K562 (cell line): ENCODE measurements at regions not wholly inside any gene's neighbourhood (a gene's known extent, or its start where the extent isn't known, plus 50 kb on each side); places are given as distances from the start of the nearest gene placed in this dataset.

Source experiments
- ATAC-seq: fragments of 200-7000 bp; cut with Tn5 transposase; 3 replicates; pipeline ENCODE4 v1.9.1; 2020; ENCODE audit warnings: moderate library complexity
- BruUV-seq: library from RNA; stranded (reverse); fragments of 400-500 nt; replicated peaks from 2 replicates; lab custom pipeline; 2021; lab: Mats Ljungman, UMichigan
- CTCF ChIA-PET: fragments of 300-600 bp; formaldehyde crosslinking; extraction: SDS; loops from one replicate; lab custom pipeline; 2021; ENCODE audit warnings: low intra/inter-chr PET ratio; lab: Yijun Ruan, JAX
- POLR2A ChIA-PET: fragments of 300-600, 350-650 bp; sonication (Branson Sonifier 250); formaldehyde crosslinking; extraction: SDS; loops from one replicate; lab custom pipeline; 2021; ENCODE audit warnings: antibody characterized with exemption, inconsistent platforms; lab: Yijun Ruan, JAX
- DNase-seq, 4 experiments: peaks; one replicate each; pipeline versions ENCODE4 v3.0.0 to v3.0.0-alpha.2; 2011 to 2018; ENCODE audit warnings: low spot score in 3 of 4, mixed read lengths in 3 of 4; ENCODE audit errors: extremely low read depth in 1 of 4
- FAIRE-seq: peaks from 2 replicates; lab custom pipeline; 2011; peaks lifted over from hg19 to GRCh38; lab: Jason Lieb, UNC
- H2AFZ ChIP-seq: 2 replicates; pipeline ENCODE4 v1.6.0; 2011; ENCODE audit warnings: low read depth, low read length, control low read depth, inconsistent platforms
- H3K27ac ChIP-seq: fragments of 200-600 bp; 3 replicates; pipeline ENCODE4 v1.8.0; 2011; ENCODE audit warnings: low read depth, mild to moderate bottlenecking, control low read depth, inconsistent platforms, low read length, moderate library complexity, mixed read lengths; ENCODE audit errors: extremely low read depth
- H3K27me3 ChIP-seq, 2 experiments: fragments of 300-600 bp in 1 of 2; 2 replicates in 1 of 2; 3 replicates in 1 of 2; pipeline versions ENCODE4 v1.6.0 to v1.8.0; 2011; ENCODE audit warnings: inconsistent platforms in 2 of 2, low read length in 2 of 2, mild to moderate bottlenecking in 1 of 2, mixed read lengths in 1 of 2, moderate library complexity in 1 of 2; ENCODE audit not compliant: control insufficient read depth in 2 of 2, insufficient read depth in 2 of 2
- H3K36me3 ChIP-seq: fragments of 300-600 bp; 3 replicates; pipeline ENCODE4 v1.8.0; 2011; ENCODE audit warnings: mild to moderate bottlenecking, low read length, inconsistent platforms; ENCODE audit not compliant: control insufficient read depth, insufficient read depth
- H3K4me1 ChIP-seq, 2 experiments: fragments of 200-600 bp in 1 of 2; replicated peaks in 1 of 2; 2 replicates in 1 of 2; 3 replicates in 1 of 2; pipeline versions ENCODE4 v1.5.1 to v1.8.0; 2011; ENCODE audit warnings: inconsistent platforms in 2 of 2, low read length in 2 of 2, mild to moderate bottlenecking in 1 of 2, mixed read lengths in 1 of 2, moderate library complexity in 1 of 2; ENCODE audit not compliant: control insufficient read depth in 2 of 2, insufficient read depth in 2 of 2
- H3K4me2 ChIP-seq: 2 replicates; pipeline ENCODE4 v1.6.1; 2011; ENCODE audit warnings: low read length, control low read depth, inconsistent platforms, mixed read lengths; ENCODE audit not compliant: insufficient read depth
- H3K4me3 ChIP-seq: fragments of 200-600 bp; sonication (generic), shearing (Covaris generic); 2 replicates; pipeline ENCODE4 v1.5.1; 2016; ENCODE audit warnings: control low read depth, inconsistent platforms
- H3K79me2 ChIP-seq: fragments of 200-600 bp; 3 replicates; pipeline ENCODE4 v1.8.0; 2011; ENCODE audit warnings: low read length, inconsistent platforms; ENCODE audit not compliant: control insufficient read depth, insufficient read depth
- H3K9ac ChIP-seq, 2 experiments: 2 replicates each; pipeline versions ENCODE4 v1.6.0 to v1.6.1; 2011; ENCODE audit warnings: low read depth in 2 of 2, low read length in 2 of 2, control low read depth in 1 of 2, inconsistent platforms in 1 of 2, mild to moderate bottlenecking in 1 of 2, mixed read lengths in 1 of 2; ENCODE audit not compliant: insufficient read depth in 1 of 2
- H3K9me1 ChIP-seq: one replicate; pipeline ENCODE4 v1.6.0; 2011; ENCODE audit warnings: inconsistent platforms, mild to moderate bottlenecking, low read length, moderate library complexity; ENCODE audit not compliant: control insufficient read depth, insufficient read depth
- H3K9me3 ChIP-seq: replicated peaks from 2 replicates; pipeline ENCODE4 v1.5.1; 2011; ENCODE audit warnings: low read depth, low read length, inconsistent platforms; ENCODE audit not compliant: control insufficient read depth, insufficient read depth
- H4K20me1 ChIP-seq: replicated peaks from 2 replicates; pipeline ENCODE4 v1.6.1; 2011; ENCODE audit warnings: low read length, inconsistent platforms, mixed read lengths; ENCODE audit not compliant: control insufficient read depth, insufficient read depth
- ARID1B ChIP-seq: fragments of 450-650 bp; IDR thresholded peaks from 2 replicates; pipeline ENCODE4 v1.6.1; 2016; ENCODE audit warnings: antibody characterized with exemption, mild to moderate bottlenecking, inconsistent platforms
- BMI1 ChIP-seq: fragments of 150-350 bp; IDR thresholded peaks from 2 replicates; pipeline ENCODE4 v1.6.1; 2014; ENCODE audit warnings: low read length
- CBX1 ChIP-seq: sonication (generic); IDR thresholded peaks from 2 replicates; pipeline ENCODE4 v1.6.1; 2016; ENCODE audit warnings: antibody characterized with exemption, low read depth, mild to moderate bottlenecking
- E4F1 ChIP-seq: fragments of 250-450 bp; sonication (Bioruptor Pico); IDR thresholded peaks from 2 replicates; pipeline ENCODE4 v1.5.0; 2021; ENCODE audit warnings: mild to moderate bottlenecking, borderline replicate concordance
- FOS ChIP-seq: IDR thresholded peaks from 3 replicates; pipeline ENCODE4 v1.6.1; 2011; ENCODE audit not compliant: insufficient read length; ENCODE audit errors: extremely low read depth
- FOXP1 ChIP-seq: sonication (generic); formaldehyde crosslinking; IDR thresholded peaks from 2 replicates; pipeline ENCODE4 v1.8.0; 2022; ENCODE audit warnings: mild to moderate bottlenecking, missing genetic modification reagents
- KHSRP ChIP-seq: fragments of 450-650 bp; IDR thresholded peaks from 2 replicates; pipeline ENCODE4 v1.6.1; 2017
- POLR2H ChIP-seq: IDR thresholded peaks from 2 replicates; pipeline ENCODE4 v1.6.1; 2016; ENCODE audit warnings: missing genetic modification characterization, low read depth, mild to moderate bottlenecking, control low read depth, missing compliant biosample characterization, moderate library complexity
- PRDM10 ChIP-seq: fragments of 450-650 bp; IDR thresholded peaks from 2 replicates; pipeline ENCODE4 v1.6.1; 2018; ENCODE audit not compliant: partially characterized antibody
- RCOR1 ChIP-seq, 2 experiments: IDR thresholded peaks; 2 replicates each; pipeline ENCODE4 v1.6.1; 2012; ENCODE audit warnings: low read depth in 2 of 2, low read length in 2 of 2, borderline replicate concordance in 1 of 2, improper control_type of control experiment in 1 of 2
- SP2 ChIP-seq: IDR thresholded peaks from 2 replicates; pipeline ENCODE4 v1.6.1; 2011; ENCODE audit warnings: mild to moderate bottlenecking, low read depth, low read length, moderate library complexity; ENCODE audit not compliant: poor library complexity, severe bottlenecking; ENCODE audit errors: extremely low read depth
- TEAD4 ChIP-seq, 2 experiments: sonication (generic) in 1 of 2; formaldehyde crosslinking in 1 of 2; IDR thresholded peaks; 2 replicates each; pipeline versions ENCODE4 v1.6.1 to v1.8.0; 2012 to 2022; ENCODE audit warnings: borderline replicate concordance in 1 of 2, inconsistent platforms in 1 of 2, low read length in 1 of 2, mild to moderate bottlenecking in 1 of 2, missing genetic modification reagents in 1 of 2
- ZNF143 ChIP-seq: sonication (generic); formaldehyde crosslinking; IDR thresholded peaks from 2 replicates; pipeline ENCODE4 v1.9.0; 2022; ENCODE audit warnings: mild to moderate bottlenecking, missing genetic modification reagents
- WGBS: fragments of 100-300 bp; shearing (Covaris generic); methylation state at CpG from one replicate; pipeline ENCODE4 v1.1.6; 2016; ENCODE audit warnings: low coverage, mixed read lengths; ENCODE audit not compliant: insufficient coverage; ENCODE audit errors: missing lambda C conversion rate; 5-methylcytosine and 5-hydroxymethylcytosine counted together
- in situ Hi-C: fragments of 300-500 bp; cut with MboI; formaldehyde crosslinking; loops from 4 replicates; pipeline ENCODE4 v1.15.0; 2018; ENCODE audit warnings: inconsistent platforms, mixed read lengths
- intact Hi-C: fragments of 100-400 bp; cut with micrococcal nuclease; formaldehyde crosslinking; loops from 2 replicates; pipeline ENCODE4 v1.14.2; 2022
- TF ChIP-seq, protein P1 (sequence below): fragments of 450-650 bp; conservative IDR thresholded peaks from 2 replicates; pipeline ENCODE4 v1.6.1; 2016; ENCODE audit warnings: missing genetic modification characterization, low read depth, mild to moderate bottlenecking, control low read depth, missing compliant biosample characterization

- no peaks in the 10 kb centered on the region for H3K9me3 ChIP-seq
- FAIRE-seq (no peak), ATAC-seq (no peak), DNase-seq (no peak)
- ChIA-PET POLR2A (no interaction called here), CTCF (no interaction called here)
- no peak overlapping the region for H2AFZ ChIP-seq
- H3K27ac ChIP-seq: no peak overlapping the region
- intact Hi-C loops (no loop called here), in situ Hi-C loops (no loop called here)
- no peak overlapping the region for H3K9ac ChIP-seq
- H3K36me3 ChIP-seq: no peaks in the 10 kb centered on the region
- H3K4me2 ChIP-seq: no peak overlapping the region
- H3K4me3 ChIP-seq: no peak overlapping the region
- no TSS peak for BruUV-seq
- H3K27me3 ChIP-seq: no peaks in the 10 kb centered on the region
- no peaks in the 10 kb centered on the region for H3K79me2 ChIP-seq
- WGBS: 0% methylated on average over 7 of the region's 7 CpGs
- no peaks in the 10 kb centered on the region for H3K4me1 ChIP-seq
- H4K20me1 ChIP-seq: no peaks in the 10 kb centered on the region
- no peaks in the 10 kb centered on the region for H3K9me1 ChIP-seq
- TF ChIP-seq E4F1 (CRISPR knock-in tag) (no peak), KHSRP (no peak), RCOR1 (IDR thresholded peaks at IDR 0.05; ENCODE audit: borderline replicate concordance in 1 of 2, low read depth in 2 of 2, low read length in 2 of 2) (no peak), POLR2H (no peak), BMI1 (no peak), ARID1B (no peak), FOS (no peak), ZNF143 (no peak), PRDM10 (no peak), TEAD4 (IDR thresholded peaks at IDR 0.05; ENCODE audit: low read length) (no peak), TEAD4 (CRISPR knock-in tag; IDR thresholded peaks at IDR 0.05; ENCODE audit: borderline replicate concordance) (no peak), CBX1 (no peak), FOXP1 (CRISPR knock-in tag) (no peak), SP2 (no peak)
- TF ChIP-seq, protein P1, sequence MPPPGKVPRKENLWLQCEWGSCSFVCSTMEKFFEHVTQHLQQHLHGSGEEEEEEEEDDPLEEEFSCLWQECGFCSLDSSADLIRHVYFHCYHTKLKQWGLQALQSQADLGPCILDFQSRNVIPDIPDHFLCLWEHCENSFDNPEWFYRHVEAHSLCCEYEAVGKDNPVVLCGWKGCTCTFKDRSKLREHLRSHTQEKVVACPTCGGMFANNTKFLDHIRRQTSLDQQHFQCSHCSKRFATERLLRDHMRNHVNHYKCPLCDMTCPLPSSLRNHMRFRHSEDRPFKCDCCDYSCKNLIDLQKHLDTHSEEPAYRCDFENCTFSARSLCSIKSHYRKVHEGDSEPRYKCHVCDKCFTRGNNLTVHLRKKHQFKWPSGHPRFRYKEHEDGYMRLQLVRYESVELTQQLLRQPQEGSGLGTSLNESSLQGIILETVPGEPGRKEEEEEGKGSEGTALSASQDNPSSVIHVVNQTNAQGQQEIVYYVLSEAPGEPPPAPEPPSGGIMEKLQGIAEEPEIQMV (tag): no peak
Observed at GRCh38 chr10:90180886-90181691, 479.7 kb downstream of the KIF20B start.
